Cardiac muscle cell (in vitro differentiated cells and primary cell): ENCODE measurements at regions not wholly inside any gene's neighbourhood (a gene's known extent, or its start where the extent isn't known, plus 50 kb on each side); places are given as distances from the start of the nearest gene placed in this dataset.

ENCODE experiments used
- DNase-seq, 2 donors: peaks; one replicate each; pipeline versions ENCODE4 v3.0.0 to v3.0.0-alpha.2; 2010 to 2017; ENCODE audit warnings: low read depth in 1 of 2, low spot score in 1 of 2
- H3K27ac ChIP-seq: fragments of 200-600 bp; sonication (generic); 2 replicates; pipeline ENCODE4 v1.5.1; 2016
- H3K27me3 ChIP-seq: fragments of 200-600 bp; sonication (generic); 2 replicates; pipeline ENCODE4 v1.6.0; 2016; ENCODE audit warnings: control low read depth
- H3K36me3 ChIP-seq: fragments of 200-600 bp; sonication (generic); 2 replicates; pipeline ENCODE4 v1.5.1; 2016; ENCODE audit warnings: control low read depth
- H3K4me1 ChIP-seq: fragments of 200-600 bp; sonication (generic); 2 replicates; pipeline ENCODE4 v1.8.1; 2017; ENCODE audit warnings: low read depth, mild to moderate bottlenecking, mixed run types
- H3K4me3 ChIP-seq: fragments of 200-600 bp; sonication (generic); 2 replicates; pipeline ENCODE4 v1.5.1; 2016; ENCODE audit warnings: mild to moderate bottlenecking
- H3K9me3 ChIP-seq: fragments of 200-600 bp; sonication (generic); 2 replicates; pipeline ENCODE4 v1.5.1; 2017; ENCODE audit warnings: low read depth, mild to moderate bottlenecking, control low read depth
- CTCF ChIP-seq: IDR thresholded peaks from 2 replicates; pipeline ENCODE4 v1.5.1; 2012; ENCODE audit warnings: low read depth, mild to moderate bottlenecking, low read length

- no peak overlapping the region for H3K27ac ChIP-seq
- no peaks in the 10 kb centered on the region for H3K27me3 ChIP-seq
- peak; percentile 75 for TF ChIP-seq CTCF
- H3K4me1 ChIP-seq: no peaks in the 10 kb centered on the region
- no peaks in the 10 kb centered on the region for H3K9me3 ChIP-seq
- peak; percentile 71 to 83 for DNase-seq
- H3K4me3 ChIP-seq: no peak overlapping the region
- no peaks in the 10 kb centered on the region for H3K36me3 ChIP-seq
Measured at GRCh38 chr15:57861034-57861638, 154.6 kb downstream of the POLR2M start.

GRCh38 chr15:57861815-57862586 lies 155.5 kb downstream of the POLR2M start:
- no peaks in the 10 kb centered on the region for H3K36me3 ChIP-seq
- H3K4me1 ChIP-seq: no peaks in the 10 kb centered on the region
- no peaks in the 10 kb centered on the region for H3K9me3 ChIP-seq
- no peak for TF ChIP-seq CTCF
- no peaks in the 10 kb centered on the region for H3K27me3 ChIP-seq
- no peak overlapping the region for H3K4me3 ChIP-seq
- peak in 1 of 2 donors; percentile 75 for DNase-seq
- H3K27ac ChIP-seq: no peak overlapping the region

GRCh38 chr15:57862761-57863160 lies 156.2 kb downstream of the POLR2M start:
- H3K9me3 ChIP-seq: no peaks in the 10 kb centered on the region
- no peak for TF ChIP-seq CTCF
- no peaks in the 10 kb centered on the region for H3K4me1 ChIP-seq
- no peak for DNase-seq
- H3K27me3 ChIP-seq: no peaks in the 10 kb centered on the region
- H3K4me3 ChIP-seq: no peak overlapping the region
- no peak overlapping the region for H3K27ac ChIP-seq
- H3K36me3 ChIP-seq: no peaks in the 10 kb centered on the region

- Histone ChIP-seq H3K4me3 (no peak overlapping the region), H3K27me3 (no peaks in the 10 kb centered on the region), H3K9me3 (no peaks in the 10 kb centered on the region), H3K27ac (no peak overlapping the region), H3K4me1 (no peaks in the 10 kb centered on the region), H3K36me3 (no peaks in the 10 kb centered on the region)
- DNase-seq: peak; percentile 8 to 13
- peak; percentile 58 for TF ChIP-seq CTCF
Measured at GRCh38 chr15:57865294-57865693, 158.8 kb downstream of the POLR2M start.

GRCh38 chr15:57866149-57866736 lies 159.7 kb downstream of the POLR2M start:
- H3K27ac ChIP-seq: no peak overlapping the region
- H3K4me3 ChIP-seq: no peak overlapping the region
- TF ChIP-seq CTCF: peak; percentile 91
- no peaks in the 10 kb centered on the region for H3K36me3 ChIP-seq
- peak; percentile 68 to 69 for DNase-seq
- H3K27me3 ChIP-seq: no peaks in the 10 kb centered on the region
- H3K9me3 ChIP-seq: no peaks in the 10 kb centered on the region
- no peaks in the 10 kb centered on the region for H3K4me1 ChIP-seq
